ENCODE measurements at regions not wholly inside any gene's neighbourhood (a gene's known extent, or its start where the extent isn't known, plus 50 kb on each side); places are given as distances from the start of the nearest gene placed in this dataset.

- Histone ChIP-seq H3K36me3 (ENCODE audit: control insufficient read depth in 2 of 3, insufficient read depth in 3 of 3, low read length in 3 of 3) (no peaks in the 10 kb centered on the region), H3K9me3 (ENCODE audit: control insufficient read depth in 2 of 3, insufficient read depth in 1 of 3, low read length in 3 of 3) (no peaks in the 10 kb centered on the region), H3K4me3 (ENCODE audit: low read length in 3 of 3) (no peak overlapping the region), H3K27ac (ENCODE audit: low read depth in 2 of 2, low read length in 2 of 2) (no peak overlapping the region), H3K9ac (ENCODE audit: low read length in 3 of 3) (no peak overlapping the region), H3K4me1 (ENCODE audit: control insufficient read depth in 2 of 3, insufficient read depth in 2 of 3, low read depth in 1 of 3, low read length in 3 of 3) (peaks cover 0 to 2% (median 0%) of the 10 kb centered on the region in 3 donors), H3K27me3 (ENCODE audit: control insufficient read depth, insufficient read depth, low read length) (no peaks in the 10 kb centered on the region)
- intact Hi-C loops (cut with DNase I) = no loop called here
- no peak for DNase-seq
- TF ChIP-seq CTCF (IDR thresholded peaks at IDR 0.05; ENCODE audit: borderline replicate concordance, extremely low read depth, insufficient read depth) = no peak
- FAIRE-seq = no peak
Measured at GRCh38 chr12:4822572-4822971, 87.1 kb upstream of the KCNA1 start.

GRCh38 chr12:4824380-4824779 lies 85.3 kb upstream of the KCNA1 start:
- TF ChIP-seq CTCF (IDR thresholded peaks at IDR 0.05; ENCODE audit: borderline replicate concordance, extremely low read depth, insufficient read depth) = no peak
- no peaks in the 10 kb centered on the region for H3K9me3 ChIP-seq (ENCODE audit: control insufficient read depth in 2 of 3, insufficient read depth in 1 of 3, low read length in 3 of 3)
- no peak overlapping the region for H3K9ac ChIP-seq (ENCODE audit: low read length in 3 of 3)
- intact Hi-C loops (cut with DNase I) = no loop called here
- H3K4me1 ChIP-seq (ENCODE audit: control insufficient read depth in 2 of 3, insufficient read depth in 2 of 3, low read depth in 1 of 3, low read length in 3 of 3) = peaks cover 0 to 2% (median 0%) of the 10 kb centered on the region in 3 donors
- no peak overlapping the region for H3K4me3 ChIP-seq (ENCODE audit: low read length in 3 of 3)
- H3K36me3 ChIP-seq (ENCODE audit: control insufficient read depth in 2 of 3, insufficient read depth in 3 of 3, low read length in 3 of 3) = no peaks in the 10 kb centered on the region
- no peak for FAIRE-seq
- DNase-seq = no peak
- H3K27me3 ChIP-seq (ENCODE audit: control insufficient read depth, insufficient read depth, low read length) = no peaks in the 10 kb centered on the region
- H3K27ac ChIP-seq (ENCODE audit: low read depth in 2 of 2, low read length in 2 of 2) = no peak overlapping the region

- FAIRE-seq = no peak
- Histone ChIP-seq H3K4me1 (ENCODE audit: control insufficient read depth in 2 of 3, insufficient read depth in 2 of 3, low read depth in 1 of 3, low read length in 3 of 3) (peaks cover 0 to 2% (median 2%) of the 10 kb centered on the region in 3 donors), H3K36me3 (ENCODE audit: control insufficient read depth in 2 of 3, insufficient read depth in 3 of 3, low read length in 3 of 3) (no peaks in the 10 kb centered on the region), H3K27ac (ENCODE audit: low read depth in 2 of 2, low read length in 2 of 2) (no peak overlapping the region), H3K4me3 (ENCODE audit: low read length in 3 of 3) (no peak overlapping the region), H3K9me3 (ENCODE audit: control insufficient read depth in 2 of 3, insufficient read depth in 1 of 3, low read length in 3 of 3) (no peaks in the 10 kb centered on the region), H3K27me3 (ENCODE audit: control insufficient read depth, insufficient read depth, low read length) (no peaks in the 10 kb centered on the region), H3K9ac (ENCODE audit: low read length in 3 of 3) (no peak overlapping the region)
- intact Hi-C loops (cut with DNase I) = no loop called here
- no peak for TF ChIP-seq CTCF (IDR thresholded peaks at IDR 0.05; ENCODE audit: borderline replicate concordance, extremely low read depth, insufficient read depth)
- DNase-seq = no peak
Measured at GRCh38 chr12:4825011-4825858, 84.5 kb upstream of the KCNA1 start.

Measured in kidney (tissue), 13 donors.